ENCODE measurements at regions not wholly inside any gene's neighbourhood (a gene's known extent, or its start where the extent isn't known, plus 50 kb on each side); places are given as distances from the start of the nearest gene placed in this dataset.

DNA sequence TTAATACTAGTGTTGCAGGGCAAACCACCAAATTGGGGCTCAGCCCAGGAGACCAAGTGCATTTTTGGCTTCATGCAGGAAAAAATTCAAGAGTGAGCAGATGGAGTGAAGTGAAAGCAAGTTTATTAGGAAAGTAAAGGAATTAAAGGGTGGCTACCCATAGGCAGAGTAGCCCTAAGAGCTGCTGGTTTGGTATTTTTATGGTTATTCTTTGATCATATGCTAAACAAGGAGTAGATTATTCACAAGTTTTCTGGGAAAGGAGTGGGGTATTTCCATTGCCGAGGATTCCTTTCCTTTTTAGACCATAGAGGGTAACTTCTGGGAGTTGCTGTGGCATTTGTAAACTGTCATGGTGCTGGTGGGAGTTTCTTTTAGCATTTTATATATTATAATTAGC is 459.0 kb downstream of the KLF5 start:
- no peak for DNase-seq (ENCODE audit: low read depth)

DNA sequence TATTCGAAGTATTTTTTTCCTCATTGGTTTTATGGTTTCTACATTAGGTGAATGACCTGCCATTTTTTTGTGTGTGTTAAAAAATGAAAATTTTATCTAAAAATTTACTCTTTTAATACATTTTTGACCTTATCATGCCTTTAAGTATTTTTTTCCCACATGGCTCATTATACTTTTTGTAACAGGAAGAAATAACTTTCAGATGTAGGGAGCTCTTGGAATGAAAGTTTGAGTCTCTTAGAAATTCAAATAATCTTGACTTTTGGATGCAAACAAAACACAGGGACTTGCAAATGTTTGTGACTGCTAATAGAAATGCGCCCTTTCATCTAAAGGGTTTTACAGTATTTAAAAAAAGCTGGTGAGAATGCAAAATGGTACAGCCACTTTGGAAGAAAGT is 457.9 kb downstream of the KLF5 start:
- no peak for DNase-seq (ENCODE audit: low read depth)

DNA sequence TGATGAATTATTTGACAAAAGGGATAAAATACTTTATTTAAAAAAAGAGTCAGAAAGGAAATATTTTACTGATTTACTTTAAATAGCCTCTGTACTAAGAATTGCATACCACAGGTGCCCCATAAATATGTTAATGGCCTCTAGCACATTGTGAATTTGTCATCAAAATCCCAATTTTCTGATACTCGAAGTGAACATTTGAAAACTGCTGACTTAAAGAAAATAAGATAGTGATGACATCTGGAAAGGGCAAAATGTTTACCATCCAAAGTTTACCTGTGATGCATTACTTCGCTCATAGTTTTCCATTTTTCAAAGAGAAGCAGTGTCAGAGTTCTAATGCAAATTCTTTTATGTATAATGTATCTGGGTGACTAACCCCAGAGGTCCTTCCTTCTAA is 455.4 kb downstream of the KLF5 start:
- DNase-seq (ENCODE audit: low read depth), result no peak

DNA sequence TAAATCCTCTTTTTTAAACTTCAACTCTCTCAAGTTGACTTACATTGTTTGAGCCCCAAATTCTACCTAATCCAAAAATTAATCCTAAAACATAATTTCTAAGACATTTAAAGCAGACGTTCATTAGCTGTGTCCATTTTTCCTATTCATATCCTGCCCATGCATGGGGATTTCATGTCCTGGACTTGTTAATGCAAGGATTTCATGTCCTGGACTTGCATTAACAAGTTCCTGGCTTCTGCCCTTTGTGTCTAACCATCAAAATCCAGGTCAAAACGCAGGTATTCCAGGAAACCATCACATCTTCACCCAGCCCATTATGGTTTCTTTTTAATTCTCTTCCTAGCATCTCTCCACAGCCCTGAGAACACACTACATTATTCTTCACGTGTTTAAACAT is 454.9 kb downstream of the KLF5 start:
- DNase-seq (ENCODE audit: low read depth), result no peak

DNA sequence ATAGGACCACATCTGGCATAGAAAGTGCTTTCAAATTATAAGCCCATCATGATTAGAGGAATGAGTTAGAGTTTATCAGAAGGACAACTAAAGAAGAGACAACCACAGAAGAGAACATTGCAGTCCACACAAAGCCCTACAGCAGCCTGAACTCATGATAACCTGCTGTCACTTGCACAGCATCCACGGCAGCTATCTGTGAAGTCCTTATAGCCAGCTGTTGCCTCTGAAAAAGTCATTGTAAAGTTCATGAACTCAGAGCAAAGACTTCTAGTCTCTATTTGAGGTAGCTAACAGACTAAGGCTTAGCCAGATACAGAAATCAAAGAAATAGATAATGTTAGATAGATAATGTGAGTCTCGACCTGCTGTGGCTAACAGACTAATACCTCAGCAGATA is 450.0 kb downstream of the KLF5 start:
- DNase-seq (ENCODE audit: low read depth), result no peak

DNA sequence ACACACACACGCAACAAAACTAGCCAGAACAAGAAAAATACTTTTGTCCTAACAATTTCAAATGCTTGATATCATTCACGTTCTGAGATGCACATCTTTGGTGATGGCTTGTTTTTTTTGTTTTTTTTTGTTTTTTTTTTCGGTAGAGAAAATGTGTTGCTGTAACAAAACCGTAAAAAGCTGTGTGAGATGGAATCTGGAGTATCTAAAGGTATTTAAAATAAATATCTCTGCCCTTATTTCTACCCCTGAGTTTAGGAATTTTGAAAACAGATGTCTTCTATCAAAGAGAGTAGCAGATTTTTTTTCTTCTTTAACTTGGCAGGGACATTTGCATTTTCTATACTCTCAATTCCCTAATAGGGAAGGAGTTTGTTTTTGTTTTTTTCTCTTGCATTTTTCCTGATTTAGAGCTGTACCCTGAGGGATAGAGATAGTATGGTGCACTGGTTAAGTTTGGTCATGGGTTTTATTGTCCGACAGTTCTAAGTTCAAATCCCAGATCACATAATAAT is 446.6 kb downstream of the KLF5 start:
- no peak for DNase-seq (ENCODE audit: low read depth)

DNA sequence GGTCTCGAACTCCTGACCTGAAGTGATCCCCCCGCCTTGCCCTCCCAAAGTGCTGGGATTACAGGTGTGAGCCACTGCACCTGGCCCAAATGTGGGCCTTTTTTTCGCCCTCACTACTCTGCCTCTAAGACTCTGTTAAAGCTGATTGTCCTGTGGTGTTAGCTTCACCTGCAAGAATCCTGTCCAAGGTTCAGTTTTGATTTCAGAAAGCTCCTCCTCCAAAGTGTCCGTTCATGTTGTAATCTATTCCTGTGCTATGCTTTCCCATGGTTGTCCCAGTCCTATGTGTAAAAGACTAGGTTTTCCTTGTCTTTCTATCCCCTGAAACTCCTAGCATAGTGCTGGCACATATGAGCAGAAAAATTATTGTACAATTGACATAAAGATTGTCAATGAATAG is 440.9 kb downstream of the KLF5 start:
- no peak for DNase-seq (ENCODE audit: low read depth)

DNA sequence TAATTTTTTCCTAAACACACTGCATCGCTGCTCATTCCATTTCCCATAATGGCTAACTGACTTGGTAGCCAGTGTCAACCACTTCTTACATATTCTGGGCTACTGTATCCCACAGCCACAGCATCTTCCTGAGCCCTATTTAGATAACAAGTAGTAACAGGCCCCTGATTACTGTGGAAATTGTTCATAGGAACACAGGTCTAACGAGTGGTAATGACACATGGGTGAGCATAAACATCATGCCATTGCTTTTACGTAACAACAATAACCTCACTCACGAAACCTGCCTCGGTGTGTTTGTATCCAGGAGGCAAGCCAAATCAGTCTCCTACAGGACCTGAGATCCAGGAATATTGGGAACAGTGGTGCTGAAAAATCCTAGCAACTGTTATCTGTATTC is 438.6 kb downstream of the KLF5 start:
- no peak for DNase-seq (ENCODE audit: low read depth)

DNA sequence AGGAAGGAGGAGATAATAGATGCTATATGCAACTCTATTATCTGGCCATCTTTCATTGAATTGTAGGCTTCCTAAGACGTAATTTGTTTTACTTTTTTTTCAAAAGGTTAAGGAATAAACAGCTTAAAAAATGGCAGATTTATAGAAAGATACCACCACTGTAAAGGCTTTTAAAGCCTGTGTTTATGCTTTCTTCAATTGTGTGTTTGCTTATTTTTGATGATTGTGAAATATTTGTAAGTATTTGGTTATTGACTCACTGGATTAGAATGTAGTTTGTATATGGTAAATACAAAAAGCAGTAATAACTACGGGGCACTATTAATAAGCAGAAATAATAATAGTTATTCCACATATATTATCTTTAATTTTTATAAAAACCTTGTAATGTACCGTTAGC is 437.9 kb downstream of the KLF5 start:
- peak; percentile 7 for DNase-seq (ENCODE audit: low read depth)

DNA sequence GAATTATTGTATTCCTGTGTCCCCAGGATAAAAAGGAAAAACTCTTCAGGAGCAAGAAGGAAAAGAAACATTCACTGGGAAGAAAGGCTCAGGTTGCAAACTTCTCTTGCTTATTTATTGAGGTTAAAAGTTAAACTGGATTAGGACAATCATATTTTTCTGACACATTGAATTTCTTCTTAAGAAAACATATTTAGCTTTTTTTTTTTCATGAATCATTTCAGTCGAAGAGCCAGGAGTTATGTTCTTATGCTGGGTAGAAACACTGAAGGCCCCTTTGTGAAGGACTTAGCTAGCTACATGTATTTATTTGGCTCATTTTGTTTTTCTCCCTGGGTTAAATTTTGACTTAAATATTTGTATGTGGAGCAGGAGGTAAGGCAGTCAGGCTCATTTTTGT is 434.0 kb downstream of the KLF5 start:
- DNase-seq (ENCODE audit: low read depth), result no peak

DNA sequence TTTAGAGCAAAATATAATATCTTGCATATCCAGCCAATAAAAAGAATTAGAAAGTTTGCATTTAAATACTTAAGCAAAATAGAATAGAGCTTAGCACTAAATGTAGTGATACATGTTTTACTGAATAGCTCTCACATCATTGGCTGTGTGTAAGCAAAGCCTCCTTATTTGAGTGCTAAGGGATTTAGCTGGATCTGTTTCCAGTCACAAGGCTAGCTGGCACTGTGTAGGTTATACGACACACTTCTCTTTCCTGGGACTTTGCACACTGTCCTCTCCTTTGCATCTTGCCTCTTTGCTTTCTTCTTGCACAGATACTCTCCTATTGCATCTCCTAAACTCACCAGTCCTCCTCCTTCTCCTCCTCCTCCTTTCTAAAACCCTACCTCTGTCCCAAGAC is 423.8 kb downstream of the KLF5 start:
- no peak for DNase-seq (ENCODE audit: low read depth)

DNA sequence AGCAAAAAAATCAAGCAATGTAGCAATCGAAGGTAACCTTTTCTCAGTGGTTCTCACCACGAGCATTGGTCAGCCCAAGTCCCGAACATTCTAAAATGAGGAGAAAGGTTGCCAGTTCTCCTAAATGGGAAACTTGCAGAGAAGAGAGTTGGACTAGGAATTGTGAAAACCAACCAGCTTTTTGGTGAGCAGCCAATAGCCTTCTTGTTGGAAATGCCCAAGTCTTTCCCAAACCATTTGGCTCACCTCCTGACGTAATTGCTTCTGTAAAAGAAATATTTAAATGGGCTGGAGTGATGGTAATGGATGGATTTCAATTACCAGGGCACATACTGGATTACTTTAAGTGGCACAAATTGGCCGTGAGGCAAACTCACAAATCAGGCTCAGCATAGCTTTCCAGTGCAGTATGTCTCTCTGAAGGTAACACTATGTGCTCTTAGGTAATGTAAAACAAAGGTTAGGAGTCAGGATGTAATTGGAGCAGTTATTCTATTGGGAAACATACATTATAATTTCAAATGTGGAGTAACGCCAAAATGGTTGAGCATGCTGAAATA is 423.2 kb downstream of the KLF5 start:
- no peak for DNase-seq (ENCODE audit: low read depth)

DNA sequence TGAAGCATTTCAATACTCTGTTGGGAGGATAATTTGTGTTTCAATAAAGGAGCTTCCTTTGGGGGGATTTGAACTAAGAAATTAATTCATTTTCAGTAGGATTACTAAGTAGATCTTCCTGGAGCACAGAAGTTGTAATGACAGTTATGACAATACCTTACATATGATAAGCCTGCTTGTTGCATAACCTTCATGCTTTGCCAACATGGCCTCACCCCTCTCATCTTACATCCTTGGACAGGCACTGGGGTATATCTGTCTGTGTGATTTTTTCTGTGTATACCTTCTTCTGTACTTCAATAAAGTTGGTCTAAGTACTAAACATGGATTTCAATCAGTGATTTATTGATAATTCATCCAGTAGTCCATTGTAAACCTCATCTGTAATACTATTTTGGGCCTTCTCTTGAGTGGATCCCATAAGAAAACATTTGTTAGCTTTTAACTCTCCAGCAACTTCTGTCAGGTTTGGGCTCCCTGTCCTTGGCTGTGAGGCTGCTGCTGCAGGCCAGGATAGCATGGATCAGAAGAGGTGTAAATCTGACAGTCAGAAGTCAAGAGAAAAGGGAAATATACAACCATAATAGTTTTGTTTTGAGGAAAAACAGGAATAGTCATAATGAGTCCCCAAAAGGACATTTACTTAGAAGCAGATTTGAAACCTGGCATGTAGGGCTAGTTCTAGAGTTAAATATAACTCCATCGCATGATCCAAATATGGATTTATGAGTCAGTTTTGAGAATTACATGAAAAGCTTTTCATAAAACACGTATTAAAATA is 422.2 kb downstream of the KLF5 start:
- no peak for DNase-seq (ENCODE audit: low read depth)

DNA sequence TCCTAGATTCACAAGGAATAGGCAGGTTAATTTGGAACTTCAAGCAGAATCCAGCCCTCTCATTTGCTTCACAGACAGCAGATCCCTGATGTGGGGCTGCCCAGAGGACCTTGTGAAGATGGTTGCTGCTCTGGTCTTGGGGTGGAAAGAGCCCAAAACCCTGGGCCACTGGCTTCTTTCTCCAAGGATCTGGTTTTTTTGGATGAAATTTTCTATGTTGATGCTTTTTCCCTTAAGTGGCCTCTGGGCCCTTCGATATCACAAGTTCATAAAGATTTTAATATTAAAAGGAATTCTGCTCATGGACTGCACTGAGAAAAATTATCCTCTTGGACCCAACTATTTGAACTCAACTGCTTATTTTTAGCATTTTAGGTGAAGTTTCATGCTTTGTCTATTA is 421.1 kb downstream of the KLF5 start:
- no peak for DNase-seq (ENCODE audit: low read depth)

DNA sequence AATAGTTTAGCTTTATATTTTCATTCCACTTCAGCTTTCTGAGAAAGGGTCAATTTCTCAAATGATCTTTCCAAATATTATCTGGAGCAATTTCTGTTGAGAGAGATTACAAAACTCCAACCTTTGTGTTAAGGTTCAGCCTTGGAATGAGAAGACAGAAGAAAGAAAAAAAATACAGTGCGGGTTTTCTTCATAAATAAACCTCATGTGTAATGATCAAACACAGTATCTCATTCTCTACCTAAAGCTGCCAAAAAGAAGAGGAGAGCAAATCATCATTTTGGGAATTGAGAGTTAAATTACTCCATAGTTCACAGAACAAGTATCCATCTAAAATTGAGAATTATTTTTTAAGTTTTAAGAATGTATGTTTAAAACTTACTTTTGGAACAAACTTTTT is 420.5 kb downstream of the KLF5 start:
- DNase-seq (ENCODE audit: low read depth), result no peak

DNA sequence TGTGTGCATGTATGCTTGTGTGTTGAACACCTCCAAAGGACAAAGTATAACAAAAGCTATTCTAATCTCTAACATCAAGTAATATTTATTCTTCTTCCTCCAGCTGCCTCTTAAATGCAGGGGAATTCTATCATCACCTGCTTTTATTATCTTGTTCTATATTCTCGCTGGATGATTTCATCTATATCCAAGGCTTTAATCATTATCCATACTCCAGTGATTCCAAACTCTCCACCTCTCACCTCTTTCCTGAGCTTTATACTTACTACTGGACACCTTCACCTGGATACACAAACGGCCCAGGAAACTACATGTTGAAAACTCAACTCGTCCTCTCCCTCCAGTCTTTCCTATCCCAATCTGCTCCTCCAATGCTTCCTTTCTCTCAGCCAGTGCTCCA is 418.6 kb downstream of the KLF5 start:
- DNase-seq (ENCODE audit: low read depth), result no peak

DNA sequence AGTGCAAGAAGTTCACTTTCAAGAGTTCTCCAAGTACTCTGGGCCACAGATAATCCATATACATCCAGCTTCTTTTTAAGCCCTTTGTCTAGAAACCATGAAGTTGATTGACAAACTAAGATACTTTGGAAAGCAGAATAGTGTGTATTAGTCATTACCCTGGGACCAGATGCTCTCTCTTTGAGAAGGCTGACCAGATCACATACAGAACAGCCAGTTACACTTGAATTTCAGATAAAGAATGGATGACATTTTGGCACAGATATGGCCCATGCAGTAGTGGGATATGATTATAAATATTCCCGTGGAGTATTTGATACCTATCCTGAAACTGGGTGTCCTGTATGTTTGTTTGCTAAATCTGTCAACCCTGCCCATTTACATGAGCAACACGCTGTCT is 414.2 kb downstream of the KLF5 start:
- no peak for DNase-seq (ENCODE audit: low read depth)

DNA sequence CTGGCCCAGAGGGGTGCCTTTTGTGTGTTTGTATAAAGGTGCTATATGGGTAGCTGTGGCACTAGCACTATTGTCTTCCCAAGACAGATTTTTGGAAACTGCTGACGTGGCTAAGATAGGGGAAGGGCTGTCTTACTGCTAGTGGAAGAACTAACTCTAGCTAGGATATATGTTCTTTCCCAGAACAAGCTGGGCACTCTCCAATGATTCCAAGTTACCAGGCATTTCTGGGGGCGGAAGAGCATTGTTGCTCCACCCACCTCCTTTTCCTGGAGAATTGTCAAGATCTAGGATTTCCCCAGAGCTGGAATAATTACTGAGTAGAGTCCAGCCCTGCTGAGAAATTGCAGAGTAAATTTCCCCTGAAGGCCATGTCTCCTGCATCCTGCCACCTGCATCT is 408.3 kb downstream of the KLF5 start:
- DNase-seq (ENCODE audit: low read depth), result peak; percentile 12

DNA sequence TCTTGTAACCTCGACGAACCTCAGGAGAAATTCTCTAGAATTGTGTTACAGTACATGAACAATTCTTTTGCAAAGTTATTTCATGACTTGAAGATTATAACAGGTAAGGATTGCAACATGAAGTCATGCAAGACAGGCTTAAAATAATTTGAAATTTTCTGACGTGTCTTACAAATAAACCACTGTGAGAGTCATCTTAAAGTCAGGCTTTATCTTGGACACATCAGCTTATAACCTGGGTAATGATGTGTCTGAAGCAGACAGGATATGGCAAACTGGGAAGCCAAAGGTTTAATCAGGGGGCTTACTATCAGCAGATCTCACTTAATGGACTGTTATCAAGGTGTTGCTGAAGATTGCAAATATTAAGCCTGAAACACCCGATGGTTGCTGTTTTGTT is 407.8 kb downstream of the KLF5 start:
- peak; percentile 15 for DNase-seq (ENCODE audit: low read depth)

DNA sequence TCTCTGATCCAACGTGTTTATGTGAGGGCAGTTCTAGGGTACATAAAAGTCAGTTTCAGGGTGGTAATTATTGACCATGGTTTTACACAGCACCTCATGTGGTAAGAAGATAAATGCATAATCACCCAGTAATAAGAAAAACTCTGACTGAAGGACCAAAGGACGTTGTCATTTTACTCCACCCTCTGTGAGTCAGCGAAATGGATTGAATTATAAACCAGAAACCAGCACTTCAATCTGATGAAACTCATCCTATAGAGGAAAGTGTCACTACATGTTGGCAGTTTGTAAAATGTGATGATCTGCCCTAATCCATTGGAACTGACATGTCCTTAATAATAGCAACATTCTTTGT is 406.8 kb downstream of the KLF5 start:
- DNase-seq (ENCODE audit: low read depth), result peak; percentile 67

DNA sequence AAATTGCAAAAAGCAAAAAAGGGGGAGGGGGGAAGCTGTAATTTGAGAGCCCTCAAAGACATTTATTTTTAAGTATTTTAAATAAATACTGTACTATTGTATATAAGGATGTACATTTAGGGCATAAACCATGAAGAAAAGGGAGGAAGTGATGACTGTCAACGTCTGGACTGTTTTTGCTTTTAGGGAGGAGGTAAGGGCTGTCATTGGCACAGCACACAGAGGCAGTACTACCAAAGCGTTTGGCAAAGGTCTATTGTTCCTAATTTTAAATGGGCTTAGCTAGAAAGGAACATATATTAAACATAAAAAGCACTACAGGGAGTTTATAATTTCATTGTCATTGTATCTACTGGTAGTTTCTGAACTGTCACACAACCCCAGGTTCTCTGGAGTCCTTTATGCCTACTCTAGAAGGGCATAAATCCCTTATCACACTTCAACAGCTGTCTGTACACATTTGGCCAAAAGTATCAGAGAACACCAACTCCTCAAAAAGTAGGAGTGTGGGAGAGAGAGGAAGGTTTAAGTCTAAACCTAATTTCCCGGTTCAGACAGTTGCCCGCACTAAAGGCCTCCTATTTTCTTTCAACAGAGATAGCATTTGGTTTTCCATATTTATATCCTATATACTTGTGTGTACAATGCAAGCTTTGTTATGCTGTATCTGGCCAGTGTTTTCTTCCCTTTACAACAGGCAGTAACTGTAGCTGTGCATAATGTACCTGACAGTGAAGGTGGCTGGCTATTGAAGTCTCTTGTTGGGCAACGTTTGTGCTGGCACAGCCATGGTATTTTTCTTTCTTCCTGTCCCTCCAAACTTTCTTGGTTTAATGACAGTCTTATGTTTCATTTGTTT is 406.2 kb downstream of the KLF5 start:
- DNase-seq (ENCODE audit: low read depth), result no peak

DNA sequence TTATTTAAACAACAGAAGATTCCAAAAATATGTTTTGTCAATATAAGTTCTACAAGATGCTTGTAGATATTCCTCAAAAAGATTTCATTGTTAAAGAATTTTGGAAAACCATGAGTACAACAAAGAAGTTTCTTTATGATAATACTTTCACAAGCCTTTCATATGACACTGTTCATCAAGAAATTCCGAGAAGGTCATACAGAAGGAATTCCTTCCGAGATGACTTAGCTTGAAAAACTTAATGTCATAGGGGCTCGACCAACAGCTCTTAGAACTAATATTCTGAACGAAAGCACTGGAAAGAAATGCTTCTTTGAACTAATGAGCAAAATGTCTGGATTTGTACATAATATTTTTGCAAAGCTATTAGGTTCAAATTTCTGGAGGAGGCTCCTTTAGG is 403.4 kb downstream of the KLF5 start:
- DNase-seq (ENCODE audit: low read depth), result no peak

Measured in M059J (cell line).